GM23338 (cell line): ENCODE measurements at regions not wholly inside any gene's neighbourhood (a gene's known extent, or its start where the extent isn't known, plus 50 kb on each side); places are given as distances from the start of the nearest gene placed in this dataset.

ENCODE experiments used
- ATAC-seq: fragments of 200-7000 bp; cut with Tn5 transposase; 3 replicates; pipeline ENCODE4 v1.9.1; 2020
- DNase-seq: peaks from one replicate; pipeline ENCODE4 v3.0.0-alpha.2; 2015; ENCODE audit warnings: low spot score
- H2AFZ ChIP-seq: fragments of 200-600 bp; sonication (generic); 2 replicates; pipeline ENCODE4 v1.8.0; 2016; ENCODE audit warnings: antibody characterized with exemption, mild to moderate bottlenecking, moderate library complexity
- H3F3A ChIP-seq: fragments of 200-600 bp; sonication (generic); replicated peaks from 2 replicates; pipeline ENCODE4 v1.8.0; 2017; ENCODE audit warnings: antibody characterized with exemption, mixed run types, low read depth
- H3K27ac ChIP-seq: fragments of 200-600 bp; sonication (generic); 2 replicates; pipeline ENCODE4 v1.6.1; 2016; ENCODE audit warnings: low read depth
- H3K27me3 ChIP-seq: fragments of 200-600 bp; sonication (generic); 2 replicates; pipeline ENCODE4 v1.8.0; 2016; ENCODE audit warnings: mild to moderate bottlenecking, mixed run types, moderate library complexity; ENCODE audit not compliant: insufficient read depth
- H3K36me3 ChIP-seq: fragments of 200-600 bp; sonication (generic); 2 replicates; pipeline ENCODE4 v1.8.0; 2016; ENCODE audit warnings: mild to moderate bottlenecking; ENCODE audit not compliant: insufficient read depth
- H3K4me1 ChIP-seq: fragments of 200-600 bp; sonication (generic); 2 replicates; pipeline ENCODE4 v1.8.0; 2016; ENCODE audit warnings: mild to moderate bottlenecking, moderate library complexity; ENCODE audit not compliant: insufficient read depth
- H3K4me2 ChIP-seq: fragments of 200-600 bp; sonication (generic); 2 replicates; pipeline ENCODE4 v1.7.1; 2017; ENCODE audit warnings: mixed run types
- H3K4me3 ChIP-seq: fragments of 200-600 bp; sonication (generic); 2 replicates; pipeline ENCODE4 v1.6.1; 2016; ENCODE audit warnings: mixed run types
- H3K79me2 ChIP-seq: fragments of 200-600 bp; sonication (generic); replicated peaks from 2 replicates; pipeline ENCODE4 v1.8.0; 2017; ENCODE audit warnings: mild to moderate bottlenecking; ENCODE audit not compliant: insufficient read depth
- H3K9me2 ChIP-seq: fragments of 200-600 bp; sonication (generic); 2 replicates; pipeline ENCODE4 v1.8.0; 2017; ENCODE audit not compliant: insufficient read depth
- H4K20me1 ChIP-seq: fragments of 200-600 bp; sonication (generic); replicated peaks from 2 replicates; pipeline ENCODE4 v1.8.0; 2017; ENCODE audit warnings: mild to moderate bottlenecking; ENCODE audit not compliant: insufficient read depth
- H3K27ac Mint-ChIP-seq: 2 replicates; pipeline ENCODE4 v1.8.0; 2020; ENCODE audit warnings: inconsistent platforms, mild to moderate bottlenecking, moderate library complexity, mixed read lengths
- H3K27me3 Mint-ChIP-seq: 3 replicates; pipeline ENCODE4 v1.8.0; 2022; ENCODE audit warnings: low read depth, mild to moderate bottlenecking, moderate library complexity, mixed read lengths, inconsistent platforms; ENCODE audit not compliant: insufficient read depth, poor library complexity
- H3K36me3 Mint-ChIP-seq: 3 replicates; pipeline ENCODE4 v1.8.0; 2021; ENCODE audit warnings: low read depth, mild to moderate bottlenecking, inconsistent platforms, moderate library complexity, mixed read lengths
- H3K4me1 Mint-ChIP-seq: 3 replicates; pipeline ENCODE4 v1.8.0; 2020; ENCODE audit warnings: mild to moderate bottlenecking, inconsistent platforms, mixed read lengths
- H3K4me3 Mint-ChIP-seq: 3 replicates; pipeline ENCODE4 v1.8.0; 2021; ENCODE audit warnings: moderate library complexity, mild to moderate bottlenecking, inconsistent platforms, mixed read lengths
- H3K9me3 Mint-ChIP-seq: 3 replicates; pipeline ENCODE4 v1.8.0; 2020; ENCODE audit warnings: moderate library complexity, mild to moderate bottlenecking, inconsistent platforms, mixed read lengths
- CREB1 ChIP-seq: fragments of 250-450 bp; sonication (Bioruptor Pico); IDR thresholded peaks from 2 replicates; pipeline ENCODE4 v1.5.0; 2020; ENCODE audit warnings: low read depth, mild to moderate bottlenecking, moderate library complexity
- CTCF ChIP-seq, 2 experiments: fragments of 200-600 bp in 1 of 2; sonication (generic) in 1 of 2; conservative IDR thresholded peaks; 2 replicates each; pipeline versions ENCODE4 v1.5.1 to v1.6.1; 2016 to 2017; ENCODE audit warnings: antibody characterized with exemption in 2 of 2, low read depth in 2 of 2, mild to moderate bottlenecking in 2 of 2, moderate library complexity in 1 of 2
- ETS1 ChIP-seq: IDR thresholded peaks from 2 replicates; pipeline ENCODE4 v1.6.1; 2016; ENCODE audit warnings: antibody characterized with exemption
- EZH2 ChIP-seq: fragments of 200-600 bp; sonication (generic); IDR thresholded peaks from one replicate; pipeline ENCODE4 v1.8.0; 2017; ENCODE audit warnings: antibody characterized with exemption, mild to moderate bottlenecking, low read depth; ENCODE audit not compliant: unreplicated experiment
- EZH2phosphoT487 ChIP-seq: fragments of 200-600 bp; sonication (generic); IDR thresholded peaks from one replicate; pipeline ENCODE4 v1.8.1; 2018; ENCODE audit warnings: antibody characterized with exemption; ENCODE audit not compliant: unreplicated experiment
- JUNB ChIP-seq: IDR thresholded peaks from one replicate; pipeline ENCODE4 v1.6.1; 2016; ENCODE audit warnings: antibody characterized with exemption; ENCODE audit not compliant: unreplicated experiment
- NANOG ChIP-seq: IDR thresholded peaks from 2 replicates; pipeline ENCODE4 v1.6.1; 2016; ENCODE audit warnings: antibody characterized with exemption, borderline replicate concordance
- POLR2AphosphoS5 ChIP-seq: IDR thresholded peaks from 2 replicates; pipeline ENCODE4 v1.6.1; 2016; ENCODE audit warnings: antibody characterized with exemption, low read depth
- REST ChIP-seq: IDR thresholded peaks from one replicate; pipeline ENCODE4 v1.6.1; 2018; ENCODE audit warnings: antibody characterized with exemption; ENCODE audit not compliant: unreplicated experiment
- STAT1 ChIP-seq: IDR thresholded peaks from one replicate; pipeline ENCODE4 v1.6.1; 2016; ENCODE audit warnings: antibody characterized with exemption; ENCODE audit not compliant: unreplicated experiment
- ZNF114 ChIP-seq: fragments of 250-450 bp; sonication (Bioruptor Pico); IDR thresholded peaks from 2 replicates; pipeline ENCODE4 v1.5.0; 2020; ENCODE audit warnings: mild to moderate bottlenecking, moderate library complexity
- ZNF331 ChIP-seq: fragments of 250-450 bp; sonication (Bioruptor Pico); IDR thresholded peaks from 2 replicates; pipeline ENCODE4 v1.5.0; 2020; ENCODE audit warnings: low read depth, mild to moderate bottlenecking, moderate library complexity
- ZNF462 ChIP-seq: fragments of 250-450 bp; sonication (Bioruptor Pico); IDR thresholded peaks from 2 replicates; pipeline ENCODE4 v1.5.0; 2020; ENCODE audit warnings: mild to moderate bottlenecking, moderate library complexity

- no peaks in the 10 kb centered on the region for H3F3A ChIP-seq
Measured at GRCh38 chr3:125693887-125694286, 98.6 kb upstream of the OSBPL11 start.

More at GRCh38 chr3:125693887-125694286, 98.6 kb upstream of the OSBPL11 start:
- Mint-ChIP-seq H3K9me3 (no peaks in the 10 kb centered on the region; the same call in 2 of the 3 replicates), H3K36me3 (no peaks in the 10 kb centered on the region), H3K27ac (no peak overlapping the region), H3K27me3 (peaks cover 2% of the 10 kb centered on the region), H3K4me3 (no peak overlapping the region), H3K4me1 (peaks cover 5% of the 10 kb centered on the region; the same call in 1 of the 3 replicates)
- Histone ChIP-seq H3K27ac (no peak overlapping the region), H3K4me2 (no peak overlapping the region), H3K4me1 (no peaks in the 10 kb centered on the region), H3K36me3 (no peaks in the 10 kb centered on the region), H2AFZ (no peak overlapping the region), H3K79me2 (no peaks in the 10 kb centered on the region), H3K27me3 (no peaks in the 10 kb centered on the region), H4K20me1 (no peaks in the 10 kb centered on the region), H3K9me2 (0 out of 2 replicates have a peak, but pooled peaks cover 2% of the 10 kb centered on the region), H3K4me3 (no peak overlapping the region)
- TF ChIP-seq CTCF (conservative IDR thresholded peaks at IDR 0.05; ENCODE audit: low read depth in 2 of 2), result no peak
- no peak for TF ChIP-seq ETS1
- no peak for TF ChIP-seq JUNB
- no peak for TF ChIP-seq ZNF462
- TF ChIP-seq STAT1, result no peak
- no peak for TF ChIP-seq CREB1
- no peak for TF ChIP-seq ZNF331 (CRISPR knock-in tag)
- no peak for TF ChIP-seq REST
- no peak for TF ChIP-seq EZH2phosphoT487
- TF ChIP-seq POLR2AphosphoS5, result no peak
- TF ChIP-seq ZNF114 (CRISPR knock-in tag), result no peak
- no peak for TF ChIP-seq NANOG
- TF ChIP-seq EZH2, result no peak
- ATAC-seq (no peak), DNase-seq (no peak)
